H9 (cell line): ENCODE measurements at regions not wholly inside any gene's neighbourhood (a gene's known extent, or its start where the extent isn't known, plus 50 kb on each side); places are given as distances from the start of the nearest gene placed in this dataset.

Experiments used
- DNase-seq: peaks from one replicate; pipeline ENCODE4 v3.0.0-alpha.2; 2017
- H2AFZ ChIP-seq: one replicate; pipeline ENCODE4 v1.6.1; 2013; ENCODE audit warnings: mild to moderate bottlenecking, low read length, control low read depth, moderate library complexity
- H2AK5ac ChIP-seq: 2 replicates; pipeline ENCODE4 v1.6.1; 2013; ENCODE audit warnings: low read length, control low read depth, mixed read lengths; ENCODE audit not compliant: insufficient read length
- H2BK120ac ChIP-seq: one replicate; pipeline ENCODE4 v1.6.1; 2013; ENCODE audit warnings: low read depth, mild to moderate bottlenecking, low read length, control low read depth, inconsistent platforms; ENCODE audit not compliant: poor library complexity, severe bottlenecking
- H2BK12ac ChIP-seq: 2 replicates; pipeline ENCODE4 v1.6.1; 2013; ENCODE audit warnings: low read length, control low read depth, mixed read lengths, low read depth; ENCODE audit not compliant: insufficient read length
- H2BK15ac ChIP-seq: 2 replicates; pipeline ENCODE4 v1.6.1; 2013; ENCODE audit warnings: low read depth, low read length, control low read depth
- H2BK20ac ChIP-seq: one replicate; pipeline ENCODE4 v1.6.1; 2013; ENCODE audit warnings: low read depth, mild to moderate bottlenecking, low read length, control low read depth, inconsistent platforms; ENCODE audit not compliant: poor library complexity, severe bottlenecking
- H2BK5ac ChIP-seq: 2 replicates; pipeline ENCODE4 v1.6.1; 2013; ENCODE audit warnings: low read length, control low read depth, mixed read lengths; ENCODE audit not compliant: insufficient read length
- H3K14ac ChIP-seq: 2 replicates; pipeline ENCODE4 v1.6.1; 2013; ENCODE audit warnings: low read length, control low read depth; ENCODE audit not compliant: insufficient read depth
- H3K18ac ChIP-seq: 2 replicates; pipeline ENCODE4 v1.6.1; 2013; ENCODE audit warnings: low read depth, mild to moderate bottlenecking, mixed read lengths, low read length, control low read depth; ENCODE audit not compliant: insufficient read length
- H3K23ac ChIP-seq: 2 replicates; pipeline ENCODE4 v1.6.1; 2013; ENCODE audit warnings: low read length, control low read depth, mixed read lengths, low read depth; ENCODE audit not compliant: insufficient read length
- H3K23me2 ChIP-seq: 2 replicates; pipeline ENCODE4 v1.6.1; 2013; ENCODE audit warnings: low read depth, mild to moderate bottlenecking, mixed read lengths, low read length, control low read depth; ENCODE audit not compliant: insufficient read length, poor library complexity, severe bottlenecking
- H3K27ac ChIP-seq: 2 replicates; pipeline ENCODE4 v1.5.1; 2013; ENCODE audit warnings: low read length, control low read depth, mixed read lengths, low read depth; ENCODE audit not compliant: insufficient read length
- H3K27me3 ChIP-seq: 2 replicates; pipeline ENCODE4 v1.6.1; 2013; ENCODE audit warnings: low read length, control low read depth, inconsistent platforms; ENCODE audit not compliant: insufficient read depth
- H3K4ac ChIP-seq: 2 replicates; pipeline ENCODE4 v1.6.1; 2013; ENCODE audit warnings: low read depth, mild to moderate bottlenecking, control low read depth, inconsistent platforms, low read length, moderate library complexity
- H3K4me1 ChIP-seq: 2 replicates; pipeline ENCODE4 v1.6.1; 2013; ENCODE audit warnings: low read length, control low read depth, inconsistent platforms; ENCODE audit not compliant: insufficient read depth
- H3K4me2 ChIP-seq: 2 replicates; pipeline ENCODE4 v1.6.1; 2013; ENCODE audit warnings: low read length, control low read depth, mixed read lengths; ENCODE audit not compliant: insufficient read length, insufficient read depth
- H3K56ac ChIP-seq: 2 replicates; pipeline ENCODE4 v1.6.1; 2013; ENCODE audit warnings: low read depth, mild to moderate bottlenecking, mixed read lengths, low read length, control low read depth; ENCODE audit not compliant: insufficient read length
- H3K79me1 ChIP-seq: 2 replicates; pipeline ENCODE4 v1.6.1; 2013; ENCODE audit warnings: low read depth, mild to moderate bottlenecking, moderate library complexity, low read length, control low read depth, inconsistent platforms; ENCODE audit not compliant: insufficient read depth, poor library complexity, severe bottlenecking
- H3K79me2 ChIP-seq: 2 replicates; pipeline ENCODE4 v1.6.1; 2013; ENCODE audit warnings: low read length, control low read depth, inconsistent platforms; ENCODE audit not compliant: insufficient read depth
- H3K9ac ChIP-seq: 2 replicates; pipeline ENCODE4 v1.6.1; 2013; ENCODE audit warnings: low read length, control low read depth, mixed read lengths; ENCODE audit not compliant: insufficient read length; ENCODE audit errors: extremely low read depth
- H3K9me3 ChIP-seq: one replicate; pipeline ENCODE4 v1.6.1; 2013; ENCODE audit warnings: low read depth, low read length, inconsistent platforms; ENCODE audit not compliant: control insufficient read depth
- H3T11ph ChIP-seq: one replicate; pipeline ENCODE4 v1.6.1; 2013; ENCODE audit warnings: mild to moderate bottlenecking, low read length, control low read depth, inconsistent platforms
- H4K20me1 ChIP-seq: one replicate; pipeline ENCODE4 v1.6.1; 2013; ENCODE audit not compliant: control insufficient read depth, insufficient read length, insufficient read depth
- H4K5ac ChIP-seq: 2 replicates; pipeline ENCODE4 v1.6.1; 2013; ENCODE audit warnings: low read depth, mild to moderate bottlenecking, mixed read lengths, low read length, control low read depth; ENCODE audit not compliant: insufficient read length
- H4K8ac ChIP-seq: replicated peaks from 2 replicates; pipeline ENCODE4 v1.6.1; 2013; ENCODE audit warnings: low read length, control low read depth, mixed read lengths, low read depth; ENCODE audit not compliant: insufficient read length
- H4K91ac ChIP-seq: 2 replicates; pipeline ENCODE4 v1.6.1; 2013; ENCODE audit warnings: low read depth, mild to moderate bottlenecking, moderate library complexity, mixed read lengths, low read length, control low read depth; ENCODE audit not compliant: insufficient read length
- H3K27ac Mint-ChIP-seq, 3 experiments: 2 replicates in 2 of 3; 3 replicates in 1 of 3; pipeline ENCODE4 v1.8.0; 2020 to 2021; ENCODE audit warnings: mixed read lengths in 3 of 3, mild to moderate bottlenecking in 1 of 3, moderate library complexity in 1 of 3
- H3K27me3 Mint-ChIP-seq: 2 replicates; pipeline ENCODE4 v1.8.0; 2021; ENCODE audit warnings: low read depth, mild to moderate bottlenecking, moderate library complexity, mixed read lengths
- H3K36me3 Mint-ChIP-seq, 3 experiments: 2 replicates in 2 of 3; 3 replicates in 1 of 3; pipeline ENCODE4 v1.8.0; 2020 to 2021; ENCODE audit warnings: low read depth in 3 of 3, mixed read lengths in 3 of 3; ENCODE audit not compliant: insufficient read depth in 1 of 3
- H3K4me1 Mint-ChIP-seq, 2 experiments: 2 replicates each; pipeline ENCODE4 v1.8.0; 2020; ENCODE audit warnings: mixed read lengths in 2 of 2
- H3K4me3 Mint-ChIP-seq, 2 experiments: 2 replicates in 1 of 2; 3 replicates in 1 of 2; pipeline ENCODE4 v1.8.0; 2020 to 2021; ENCODE audit warnings: mild to moderate bottlenecking in 2 of 2, mixed read lengths in 2 of 2, moderate library complexity in 1 of 2
- H3K9me3 Mint-ChIP-seq, 2 experiments: 2 replicates in 1 of 2; 3 replicates in 1 of 2; pipeline ENCODE4 v1.8.0; 2020; ENCODE audit warnings: mild to moderate bottlenecking in 2 of 2, mixed read lengths in 2 of 2, moderate library complexity in 1 of 2
- CTCF ChIP-seq: fragments of 200-600 bp; sonication (generic); conservative IDR thresholded peaks from 3 replicates; pipeline ENCODE4 v1.8.0; 2021; ENCODE audit warnings: antibody characterized with exemption, mild to moderate bottlenecking
- WGBS: extraction: QIAGEN DNeasy Blood & Tissue Kit; methylation state at CpG from one replicate; pipeline ENCODE4 v1.1.7; 2013; ENCODE audit warnings: missing lambda C conversion rate, low lambda C conversion rate, mixed read lengths; ENCODE audit not compliant: insufficient read length; ENCODE audit errors: extremely low coverage; 5-methylcytosine and 5-hydroxymethylcytosine counted together

GRCh38 chr6:78808933-78809332, 58.4 kb upstream of the IRAK1BP1 start:
- H3K4me3 Mint-ChIP-seq, result no peak overlapping the region
- Histone ChIP-seq H3K23ac (no peak overlapping the region), H3K4ac (no peak overlapping the region), H2BK15ac (no peak overlapping the region), H3K56ac (no peak overlapping the region), H3K23me2 (no peaks in the 10 kb centered on the region), H3K79me1 (no peaks in the 10 kb centered on the region), H4K20me1 (no peaks in the 10 kb centered on the region), H3K27me3 (no peaks in the 10 kb centered on the region), H3K9me3 (no peaks in the 10 kb centered on the region), H2BK5ac (no peak overlapping the region), H2AK5ac (no peak overlapping the region), H3T11ph (no peak overlapping the region), H3K4me1 (no peaks in the 10 kb centered on the region), H3K27ac (no peak overlapping the region), H3K18ac (no peak overlapping the region), H3K4me2 (no peak overlapping the region), H3K9ac (no peak overlapping the region), H4K5ac (no peak overlapping the region), H2BK20ac (no peak overlapping the region), H2AFZ (no peak overlapping the region), H4K91ac (no peak overlapping the region), H2BK12ac (no peak overlapping the region), H3K79me2 (no peaks in the 10 kb centered on the region), H2BK120ac (no peak overlapping the region), H4K8ac (no peak overlapping the region), H3K14ac (no peak overlapping the region)
- H3K4me1 Mint-ChIP-seq, result peaks cover 0 to 3% of the 10 kb centered on the region in 2 experiments; a peak in 3 of 4 replicates
- H3K9me3 Mint-ChIP-seq, result no peaks in the 10 kb centered on the region
- no peak overlapping the region for H3K27ac Mint-ChIP-seq
- no peak for DNase-seq
- TF ChIP-seq CTCF, result no peak
- no peaks in the 10 kb centered on the region; a peak in 1 of 7 replicates for H3K36me3 Mint-ChIP-seq
- peaks cover 5% of the 10 kb centered on the region for H3K27me3 Mint-ChIP-seq
- WGBS, result no CpG with 5 or more reads among the region's 5 CpGs
